Endothelial cell of umbilical vein (primary cell): ENCODE measurements at regions not wholly inside any gene's neighbourhood (a gene's known extent, or its start where the extent isn't known, plus 50 kb on each side); places are given as distances from the start of the nearest gene placed in this dataset.

ENCODE experiments used
- BruUV-seq: library from RNA; stranded (reverse); fragments of 400-500 nt; replicated peaks from 2 replicates; lab custom pipeline; 2021; lab: Mats Ljungman, UMichigan
- CTCF ChIA-PET: fragments of 300-600, 350-600 bp; sonication (Branson Sonifier 250); formaldehyde crosslinking; loops from one replicate; lab custom pipeline; 2021; ENCODE audit warnings: antibody characterized with exemption, inconsistent platforms; lab: Charles Lee
- POLR2A ChIA-PET: fragments of 300-600, 350-600 bp; sonication (Branson Sonifier 250); formaldehyde crosslinking; loops from one replicate; lab custom pipeline; 2021; ENCODE audit warnings: antibody characterized with exemption, inconsistent platforms; lab: Charles Lee
- DNase-seq: peaks from one replicate; pipeline ENCODE4 v3.0.0-alpha.2; 2011; ENCODE audit warnings: low read depth, low spot score
- FAIRE-seq: peaks from 2 replicates; lab custom pipeline; 2011; peaks lifted over from hg19 to GRCh38; lab: Jason Lieb, UNC
- H2AFZ ChIP-seq: 2 replicates; pipeline ENCODE4 v1.6.0; 2012; ENCODE audit warnings: low read depth, low read length, control low read depth, inconsistent platforms
- H3K27ac ChIP-seq: 2 replicates; pipeline ENCODE4 v1.5.1; 2011; ENCODE audit warnings: low read depth, mild to moderate bottlenecking, control low read depth, low read length, moderate library complexity; ENCODE audit not compliant: insufficient read depth
- H3K27me3 ChIP-seq, 2 experiments: 2 replicates each; pipeline versions ENCODE4 v1.6.0 to v1.6.1; 2011; ENCODE audit warnings: low read length in 2 of 2, mixed read lengths in 1 of 2; ENCODE audit not compliant: control insufficient read depth in 2 of 2, insufficient read depth in 2 of 2
- H3K36me3 ChIP-seq, 2 experiments: 2 replicates in 1 of 2; 3 replicates in 1 of 2; pipeline ENCODE4 v1.5.1; 2011; ENCODE audit warnings: low read length in 2 of 2, mild to moderate bottlenecking in 1 of 2, moderate library complexity in 1 of 2; ENCODE audit not compliant: control insufficient read depth in 2 of 2, insufficient read depth in 2 of 2; ENCODE audit errors: extremely low read depth in 1 of 2
- H3K4me1 ChIP-seq: 3 replicates; pipeline ENCODE4 v1.5.1; 2011; ENCODE audit warnings: mild to moderate bottlenecking, low read length; ENCODE audit not compliant: control insufficient read depth, insufficient read depth; ENCODE audit errors: extremely low read depth
- H3K4me2 ChIP-seq: 2 replicates; pipeline ENCODE4 v1.6.1; 2011; ENCODE audit warnings: low read length, control low read depth, mixed read lengths; ENCODE audit not compliant: insufficient read depth
- H3K4me3 ChIP-seq, 3 experiments: fragments of 200-600 bp in 1 of 3; sonication (generic), shearing (Covaris generic) in 1 of 3; replicated peaks in 1 of 3; 2 replicates each; pipeline ENCODE4 v1.5.1; 2011 to 2016; ENCODE audit warnings: control low read depth in 3 of 3, low read length in 3 of 3, mild to moderate bottlenecking in 2 of 3, inconsistent platforms in 1 of 3, low read depth in 1 of 3, moderate library complexity in 1 of 3; ENCODE audit not compliant: insufficient read depth in 1 of 3
- H3K79me2 ChIP-seq: 2 replicates; pipeline ENCODE4 v1.6.0; 2012; ENCODE audit warnings: low read length, inconsistent platforms; ENCODE audit not compliant: control insufficient read depth, insufficient read depth
- H3K9ac ChIP-seq: replicated peaks from 2 replicates; pipeline ENCODE3; 2011; ENCODE audit warnings: low read length, control low read depth; ENCODE audit not compliant: insufficient read depth; ENCODE audit errors: extremely low read depth
- H3K9me1 ChIP-seq: replicated peaks from 3 replicates; pipeline ENCODE4 v1.6.0; 2011; ENCODE audit warnings: mild to moderate bottlenecking, low read length; ENCODE audit not compliant: control insufficient read depth, insufficient read depth; ENCODE audit errors: extremely low read depth
- H3K9me3 ChIP-seq: replicated peaks from 2 replicates; pipeline ENCODE4 v1.5.1; 2012; ENCODE audit warnings: low read length, inconsistent platforms; ENCODE audit not compliant: control insufficient read depth, insufficient read depth
- H4K20me1 ChIP-seq: replicated peaks from 2 replicates; pipeline ENCODE3; 2011; ENCODE audit warnings: mild to moderate bottlenecking, low read length; ENCODE audit not compliant: control insufficient read depth, insufficient read depth; ENCODE audit errors: extremely low read depth
- EZH2 ChIP-seq: IDR thresholded peaks from 2 replicates; pipeline ENCODE4 v1.6.1; 2012; ENCODE audit warnings: borderline replicate concordance, low read depth, mild to moderate bottlenecking, moderate library complexity, low read length, inconsistent platforms; ENCODE audit not compliant: severe bottlenecking
- FOS ChIP-seq: IDR thresholded peaks from 2 replicates; pipeline ENCODE4 v1.6.1; 2011; ENCODE audit warnings: mild to moderate bottlenecking, low read length, moderate library complexity, borderline replicate concordance; ENCODE audit not compliant: insufficient read depth
- GATA2 ChIP-seq: IDR thresholded peaks from 2 replicates; pipeline ENCODE4 v1.7.0; 2011; ENCODE audit warnings: low read depth, mild to moderate bottlenecking, moderate library complexity, mixed read lengths, low read length; ENCODE audit not compliant: insufficient read length, insufficient read depth
- JUN ChIP-seq: IDR thresholded peaks from 2 replicates; pipeline ENCODE4 v1.6.1; 2011; ENCODE audit warnings: borderline replicate concordance, low read depth; ENCODE audit not compliant: insufficient read length, insufficient read depth
- MYC ChIP-seq: IDR thresholded peaks from one replicate; pipeline ENCODE4 v1.6.1; 2011; ENCODE audit warnings: mild to moderate bottlenecking, low read depth, low read length
- POLR2A ChIP-seq: IDR thresholded peaks from 2 replicates; pipeline ENCODE4 v1.6.1; 2012; ENCODE audit warnings: low read depth, mild to moderate bottlenecking, control low read depth, low read length
- POLR2AphosphoS5 ChIP-seq: IDR thresholded peaks from 2 replicates; pipeline ENCODE4 v1.6.1; 2012; ENCODE audit warnings: low read depth, mild to moderate bottlenecking, control low read depth, low read length, moderate library complexity; ENCODE audit not compliant: insufficient read depth
- dilution Hi-C: fragments of 300-500 bp; cut with MboI; formaldehyde crosslinking; loops from one replicate; pipeline ENCODE4 v1.15.0; 2019; ENCODE audit warnings: low sequenced_read_pairs; ENCODE audit not compliant: extremely low pct_ligation_motif_present
- intact Hi-C: fragments of 100-400 bp; cut with micrococcal nuclease; formaldehyde crosslinking; loops from one replicate; pipeline ENCODE4 v1.10.0; 2022
- TF ChIP-seq, protein P1 (sequence below): IDR thresholded peaks from 2 replicates; pipeline ENCODE4 v1.6.1; 2011; ENCODE audit not compliant: insufficient read depth, insufficient read length
- TF ChIP-seq, protein P2 (sequence below), 2 donors: IDR thresholded peaks; 1 replicate in 1 of 2; 2 replicates in 1 of 2; pipeline ENCODE4 v1.5.1; 2011; ENCODE audit warnings: low read length in 2 of 2, mild to moderate bottlenecking in 2 of 2, moderate library complexity in 2 of 2, control low read depth in 1 of 2, inconsistent platforms in 1 of 2, low read depth in 1 of 2; ENCODE audit not compliant: insufficient read depth in 1 of 2; ENCODE audit errors: extremely low read depth in 1 of 2

DNA sequence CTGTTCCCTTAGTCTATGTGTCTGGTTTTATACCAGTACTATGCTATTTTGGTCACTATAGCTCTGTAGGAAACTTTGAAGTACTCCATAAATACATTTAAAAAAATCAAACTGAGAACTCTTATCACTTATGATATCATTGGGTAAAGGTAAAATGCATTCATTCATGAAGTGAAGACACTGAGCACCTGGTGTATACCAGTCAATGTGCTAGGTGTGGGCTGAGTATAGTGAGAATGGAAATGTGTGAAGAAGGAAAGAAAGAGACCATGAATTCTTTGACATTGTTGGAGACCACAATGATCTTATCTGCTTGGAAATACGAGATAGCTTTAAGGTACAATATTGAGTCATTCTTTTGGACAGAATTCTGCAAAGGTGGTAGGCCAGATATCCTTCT is 633.5 kb upstream of the AMELY start:
- TF ChIP-seq, protein P1, sequence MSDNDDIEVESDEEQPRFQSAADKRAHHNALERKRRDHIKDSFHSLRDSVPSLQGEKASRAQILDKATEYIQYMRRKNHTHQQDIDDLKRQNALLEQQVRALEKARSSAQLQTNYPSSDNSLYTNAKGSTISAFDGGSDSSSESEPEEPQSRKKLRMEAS, result no peak
- TF ChIP-seq POLR2A, result no peak
- no peak for TF ChIP-seq MYC
- no peak for TF ChIP-seq JUN
- no peak for TF ChIP-seq EZH2
- TF ChIP-seq, protein P2, sequence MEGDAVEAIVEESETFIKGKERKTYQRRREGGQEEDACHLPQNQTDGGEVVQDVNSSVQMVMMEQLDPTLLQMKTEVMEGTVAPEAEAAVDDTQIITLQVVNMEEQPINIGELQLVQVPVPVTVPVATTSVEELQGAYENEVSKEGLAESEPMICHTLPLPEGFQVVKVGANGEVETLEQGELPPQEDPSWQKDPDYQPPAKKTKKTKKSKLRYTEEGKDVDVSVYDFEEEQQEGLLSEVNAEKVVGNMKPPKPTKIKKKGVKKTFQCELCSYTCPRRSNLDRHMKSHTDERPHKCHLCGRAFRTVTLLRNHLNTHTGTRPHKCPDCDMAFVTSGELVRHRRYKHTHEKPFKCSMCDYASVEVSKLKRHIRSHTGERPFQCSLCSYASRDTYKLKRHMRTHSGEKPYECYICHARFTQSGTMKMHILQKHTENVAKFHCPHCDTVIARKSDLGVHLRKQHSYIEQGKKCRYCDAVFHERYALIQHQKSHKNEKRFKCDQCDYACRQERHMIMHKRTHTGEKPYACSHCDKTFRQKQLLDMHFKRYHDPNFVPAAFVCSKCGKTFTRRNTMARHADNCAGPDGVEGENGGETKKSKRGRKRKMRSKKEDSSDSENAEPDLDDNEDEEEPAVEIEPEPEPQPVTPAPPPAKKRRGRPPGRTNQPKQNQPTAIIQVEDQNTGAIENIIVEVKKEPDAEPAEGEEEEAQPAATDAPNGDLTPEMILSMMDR (IDR thresholded peaks at IDR 0.05; ENCODE audit: extremely low read depth in 1 of 2, insufficient read depth in 1 of 2, low read depth in 1 of 2, low read length in 2 of 2), result no peak
- TF ChIP-seq POLR2AphosphoS5, result no peak
- TF ChIP-seq FOS, result no peak
- no peak for TF ChIP-seq GATA2
- no peaks in the 10 kb centered on the region for H3K36me3 ChIP-seq
- intact Hi-C loops, result loop anchor here (10.0 kb wide), 1 partner anchor 170 kb away; no protein-coding TSS in a partner anchor
- no peaks in the 10 kb centered on the region for H3K79me2 ChIP-seq
- H3K9ac ChIP-seq, result no peak overlapping the region
- H2AFZ ChIP-seq, result no peak overlapping the region
- H3K4me2 ChIP-seq, result no peak overlapping the region
- no peak overlapping the region for H3K4me3 ChIP-seq
- peaks cover 7% of the 10 kb centered on the region for H3K4me1 ChIP-seq
- H3K9me3 ChIP-seq, result no peaks in the 10 kb centered on the region
- no peaks in the 10 kb centered on the region for H3K9me1 ChIP-seq
- DNase-seq (peak; percentile 6), FAIRE-seq (no peak)
- H3K27me3 ChIP-seq, result no peaks in the 10 kb centered on the region
- peak overlapping the region; percentile 37 for H3K27ac ChIP-seq
- CTCF ChIA-PET, result no interaction called here
- POLR2A ChIA-PET, result no interaction called here
- no TSS peak for BruUV-seq
- H4K20me1 ChIP-seq, result no peaks in the 10 kb centered on the region
- dilution Hi-C loops, result no loop called here
